Heart left ventricle (tissue), 13 donors: ENCODE measurements at regions not wholly inside any gene's neighbourhood (a gene's known extent, or its start where the extent isn't known, plus 50 kb on each side); places are given as distances from the start of the nearest gene placed in this dataset.

Experiments
- CTCF ChIP-seq, 12 donors: fragments of 200-600 bp; sonication (generic) in 4 of 12; IDR thresholded peaks; one replicate each; pipeline versions ENCODE4 v1.5.0 to v1.8.0; 2018 to 2022; ENCODE audit warnings: antibody characterized with exemption in 12 of 12, mild to moderate bottlenecking in 5 of 12
- POLR2A ChIP-seq, 2 donors: fragments of 450-650 bp; IDR thresholded peaks; one replicate each; pipeline ENCODE4 v1.6.1; 2017; ENCODE audit warnings: antibody characterized with exemption in 2 of 2, mild to moderate bottlenecking in 2 of 2, moderate library complexity in 2 of 2
- donor health status: ischemic (EF 13 %, LVEDD 7.1; RV severe dilation, severe dysfunction).
- donor health status: DM: no; HTN: yes; CAD: no.
- donor health status: DM: no; HTN: no; CAD: no.
- donor health status: ischemic (EF 25% LVEDD 6.9; RV normal size, moderate dysfunction).
- donor health status: ischemic (EF 25% LVEDD 5.7; RV mildly dilated, moderate dysfunction).
- donor health status: ischemic (EF 35%, LVEDD 5.7; RV mildly dilated, moderate dysfunction).
- donor health status: nonischemic (EF 11% LVEDD 7.7; RV severe dilation, severe dysfunction).
- donor health status: DM: yes; HTN: yes; CAD: no.
- donor health status: PGD.
- donor health status: ischemic (EF 29% LVEDD 5.4; RV normal size, mild dysfunction).
- donor health status: nonischemic (EF 23%, LVEDD 6.1; RV moderate dilation, normal function).

DNA sequence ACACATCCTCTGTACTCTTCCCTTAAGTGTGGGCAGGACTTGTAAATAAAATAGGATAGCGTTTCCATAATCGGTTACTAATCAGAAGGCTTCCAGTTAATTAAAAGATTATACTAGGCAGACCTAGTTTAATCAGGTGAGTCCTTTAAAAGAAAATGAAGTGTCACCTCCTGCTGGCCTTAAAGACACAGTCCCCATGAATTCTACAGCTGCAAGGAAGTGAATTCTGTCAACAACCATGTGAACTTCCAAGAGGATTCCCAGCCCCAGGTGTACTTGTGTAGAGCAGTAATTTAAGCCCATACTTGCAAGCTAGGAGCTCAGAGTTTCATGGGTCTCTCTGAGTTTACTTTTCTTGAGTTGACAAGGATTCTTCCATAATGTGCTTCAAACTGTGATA lies 918.3 kb downstream of the DTWD2 start:
- TF ChIP-seq CTCF (IDR thresholded peaks at IDR 0.05) (no peak), POLR2A (IDR thresholded peaks at IDR 0.05) (no peak)
